ENCODE measurements at regions not wholly inside any gene's neighbourhood (a gene's known extent, or its start where the extent isn't known, plus 50 kb on each side); places are given as distances from the start of the nearest gene placed in this dataset.

DNA sequence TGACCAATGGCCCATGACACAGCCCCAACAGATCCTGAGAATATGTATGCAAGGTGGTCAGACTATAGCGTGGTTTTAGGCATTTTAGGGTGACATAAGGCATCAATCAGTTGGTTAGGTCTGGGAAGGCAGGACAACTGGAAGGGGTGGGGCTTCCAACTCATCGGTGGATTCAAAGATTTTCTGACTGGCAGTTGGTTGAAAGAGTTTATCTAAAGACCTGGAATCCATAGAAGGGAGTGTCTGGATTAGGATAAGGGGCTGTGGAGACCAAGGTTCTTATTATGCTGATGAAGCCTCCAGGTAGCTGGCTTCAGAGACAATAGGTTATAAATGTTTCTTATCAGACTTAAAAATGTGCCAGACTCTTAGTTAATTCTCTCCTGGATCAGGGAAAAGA lies 60.3 kb upstream of the CFAP46 start:
- Mint-ChIP-seq H3K4me3 (no peak overlapping the region), H3K27ac (no peak overlapping the region), H3K36me3 (peaks cover 1% of the 10 kb centered on the region), H3K9me3 (peaks cover 0 to 2% (median 0%) of the 10 kb centered on the region in 3 donors), H3K27me3 (peaks cover 7% of the 10 kb centered on the region), H3K4me1 (peaks cover 0 to 2% (median 0%) of the 10 kb centered on the region in 3 donors)

DNA sequence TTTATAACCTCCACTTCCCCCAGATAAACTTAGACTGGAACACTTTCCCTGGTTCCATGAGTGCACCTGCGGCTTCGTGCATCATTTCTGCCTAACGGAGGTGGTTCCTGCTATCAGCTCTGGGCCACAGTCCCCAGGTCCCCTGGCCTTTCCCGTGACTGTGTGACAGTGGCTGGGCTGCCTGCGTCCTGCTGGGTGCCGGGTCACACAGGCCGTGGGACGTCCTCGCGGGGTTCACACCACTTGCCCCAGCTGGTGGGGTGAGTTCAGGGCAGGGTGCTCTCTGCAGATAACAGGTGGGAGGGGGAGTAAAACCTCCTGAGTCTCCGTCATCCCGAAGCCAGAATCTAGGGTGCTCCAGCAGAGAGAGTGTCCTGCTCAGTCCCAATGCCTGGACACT lies 58.7 kb upstream of the CFAP46 start:
- Mint-ChIP-seq H3K27ac (no peak overlapping the region), H3K36me3 (peaks cover 1% of the 10 kb centered on the region), H3K27me3 (peaks cover 6% of the 10 kb centered on the region), H3K9me3 (peaks cover 0 to 2% (median 0%) of the 10 kb centered on the region in 3 donors), H3K4me3 (no peak overlapping the region), H3K4me1 (peaks cover 0 to 2% (median 0%) of the 10 kb centered on the region in 3 donors)

GRCh38 chr10:133000648-133001047 lies 58.3 kb upstream of the CFAP46 start:
- peaks cover 1% of the 10 kb centered on the region for H3K36me3 Mint-ChIP-seq
- no peak overlapping the region for H3K4me3 Mint-ChIP-seq
- H3K27ac Mint-ChIP-seq: no peak overlapping the region
- H3K27me3 Mint-ChIP-seq: peaks cover 6% of the 10 kb centered on the region
- H3K9me3 Mint-ChIP-seq: peaks cover 0 to 2% (median 0%) of the 10 kb centered on the region in 3 donors
- H3K4me1 Mint-ChIP-seq: peaks cover 0 to 2% (median 0%) of the 10 kb centered on the region in 3 donors

DNA sequence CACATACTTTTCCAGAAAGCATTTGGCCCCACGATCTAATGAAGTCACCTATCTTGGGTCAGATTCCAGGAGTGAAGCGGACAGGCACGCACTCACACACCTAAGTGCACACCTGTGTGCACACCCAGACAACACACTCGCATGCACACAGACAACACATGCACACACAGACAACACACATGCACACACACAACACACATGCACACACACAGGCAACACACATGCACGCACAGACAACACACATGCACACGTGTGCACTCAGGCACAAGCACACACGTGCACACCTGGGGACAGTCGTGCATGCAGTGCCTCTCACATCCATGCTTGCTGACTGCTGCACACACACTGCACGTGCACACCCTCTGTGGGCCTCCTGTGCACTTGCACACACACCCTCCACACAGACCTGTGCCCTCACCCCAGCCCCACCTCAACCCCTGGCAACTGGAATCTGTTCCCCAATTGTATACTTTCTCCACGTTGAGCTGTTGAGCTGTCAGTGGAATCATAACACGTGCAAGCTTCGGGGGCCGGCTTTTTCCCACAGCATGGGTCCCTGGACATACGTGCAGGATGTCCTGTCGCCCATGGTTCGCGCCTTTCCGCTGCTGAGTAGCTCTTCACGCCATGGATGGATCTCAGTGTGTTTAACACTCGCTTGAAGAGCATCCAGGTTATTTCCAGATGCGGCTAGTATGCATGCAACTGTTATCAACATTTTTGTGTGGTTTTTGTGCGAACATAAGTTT lies 55.3 kb upstream of the CFAP46 start:
- peaks cover 0 to 2% (median 0%) of the 10 kb centered on the region in 3 donors for H3K4me1 Mint-ChIP-seq
- no peak overlapping the region for H3K4me3 Mint-ChIP-seq
- H3K27ac Mint-ChIP-seq: no peak overlapping the region
- H3K9me3 Mint-ChIP-seq: peaks cover 0 to 2% (median 0%) of the 10 kb centered on the region in 3 donors
- H3K27me3 Mint-ChIP-seq: peaks cover 6% of the 10 kb centered on the region
- H3K36me3 Mint-ChIP-seq: peaks cover 1% of the 10 kb centered on the region

DNA sequence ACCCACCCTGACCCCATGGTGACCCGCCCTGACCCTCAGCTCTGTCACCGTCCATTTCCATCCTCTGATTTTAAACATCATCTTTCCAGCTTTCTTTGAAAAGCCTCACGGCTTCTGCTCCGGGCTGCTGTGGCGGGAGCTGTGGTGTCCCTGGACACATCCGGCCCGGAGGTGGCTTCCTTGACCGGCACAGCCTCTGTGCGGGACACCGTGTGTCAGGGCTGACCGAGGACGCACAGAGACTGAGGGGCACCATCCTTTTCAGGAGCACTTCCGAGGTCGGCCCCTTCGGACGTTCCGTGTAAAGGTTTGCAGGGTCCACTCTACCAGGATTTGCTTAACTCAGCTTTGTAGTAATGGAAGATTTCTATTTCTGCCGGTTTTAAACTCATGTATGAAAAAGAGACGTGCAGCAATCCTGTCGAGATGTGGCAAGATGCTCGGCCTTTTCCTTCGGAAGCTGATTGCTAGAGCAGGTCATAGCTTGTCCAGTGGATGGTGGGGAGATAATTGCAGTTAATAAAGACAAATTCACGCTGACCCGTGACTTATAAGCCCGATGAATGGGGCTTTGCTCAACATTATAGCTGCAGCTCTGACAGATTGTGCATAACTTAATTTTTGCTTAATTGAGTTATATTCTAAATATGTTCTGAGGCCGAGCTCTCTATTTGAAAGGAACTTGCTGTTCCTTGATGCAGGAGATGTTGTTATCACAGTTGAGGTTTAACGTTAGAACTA lies 54.4 kb upstream of the CFAP46 start:
- H3K9me3 Mint-ChIP-seq: peaks cover 0 to 2% (median 0%) of the 10 kb centered on the region in 3 donors
- H3K27me3 Mint-ChIP-seq: peaks cover 6% of the 10 kb centered on the region
- H3K27ac Mint-ChIP-seq: no peak overlapping the region
- peaks cover 0 to 2% (median 0%) of the 10 kb centered on the region in 3 donors for H3K4me1 Mint-ChIP-seq
- peak overlapping the region in 1 of 4 donors; percentile 82 for H3K4me3 Mint-ChIP-seq
- H3K36me3 Mint-ChIP-seq: peaks cover 1% of the 10 kb centered on the region

DNA sequence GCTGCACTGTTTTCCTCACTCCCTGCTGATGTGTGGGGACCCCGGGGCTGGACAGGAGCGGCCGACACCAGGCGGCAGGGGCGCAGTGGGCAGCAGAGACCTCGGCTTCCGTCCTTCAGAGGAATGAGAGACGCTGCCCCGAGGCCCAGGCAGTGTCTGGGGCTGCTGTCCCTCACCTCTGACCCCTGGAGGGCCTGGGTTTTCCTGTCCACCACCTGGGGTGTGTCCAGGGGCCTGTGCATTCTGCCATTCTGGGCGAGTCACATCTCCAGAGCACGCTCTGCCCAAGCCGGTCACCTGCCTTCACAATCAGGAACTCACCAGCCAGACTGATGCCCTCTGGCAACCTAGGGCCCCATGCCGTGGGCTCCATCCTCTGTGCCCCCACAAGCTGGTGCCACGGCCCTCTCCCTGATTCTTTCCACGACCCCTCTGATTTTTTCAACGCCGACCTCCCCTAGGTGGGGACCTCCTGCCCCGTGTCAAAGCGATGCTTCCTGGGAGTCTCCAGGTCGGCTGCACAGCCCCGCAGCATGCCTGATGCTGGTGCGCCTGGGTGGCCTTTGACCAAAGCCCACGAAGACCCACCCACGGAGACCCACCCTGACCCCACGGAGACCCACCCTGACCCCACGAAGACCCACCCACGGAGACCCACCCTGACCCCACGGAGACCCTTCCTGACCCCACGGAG lies 53.7 kb upstream of the CFAP46 start:
- no peaks in the 10 kb centered on the region for H3K4me1 Mint-ChIP-seq
- H3K4me3 Mint-ChIP-seq: no peak overlapping the region
- H3K27ac Mint-ChIP-seq: no peak overlapping the region
- H3K27me3 Mint-ChIP-seq: peaks cover 5% of the 10 kb centered on the region
- H3K36me3 Mint-ChIP-seq: peaks cover 1% of the 10 kb centered on the region
- peaks cover 0 to 2% (median 0%) of the 10 kb centered on the region in 3 donors for H3K9me3 Mint-ChIP-seq

DNA sequence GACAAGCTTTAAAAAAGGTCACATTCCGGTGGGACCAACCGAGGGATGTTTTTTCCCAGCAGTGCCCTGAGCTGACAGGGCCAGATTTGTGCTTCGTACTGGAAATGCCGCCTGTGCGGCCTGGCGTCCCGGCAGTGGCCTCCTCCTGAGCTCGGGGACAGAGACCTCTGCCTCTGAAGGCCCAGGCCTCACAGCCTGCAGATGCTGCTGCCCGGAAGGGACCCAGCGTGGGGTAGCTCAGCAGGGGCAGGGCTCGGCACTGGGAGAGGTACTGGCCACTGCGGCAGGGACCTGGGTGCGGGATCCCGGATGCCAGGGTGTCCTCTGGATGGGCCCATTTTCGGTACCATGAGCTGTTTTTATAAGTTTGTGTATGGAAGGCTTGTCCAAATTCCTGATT lies 52.4 kb upstream of the CFAP46 start:
- H3K36me3 Mint-ChIP-seq: peaks cover 1% of the 10 kb centered on the region
- H3K4me1 Mint-ChIP-seq: peaks cover 0 to 1% (median 0%) of the 10 kb centered on the region in 3 donors
- H3K27me3 Mint-ChIP-seq: peaks cover 1% of the 10 kb centered on the region
- H3K27ac Mint-ChIP-seq: no peak overlapping the region
- H3K9me3 Mint-ChIP-seq: peaks cover 0 to 2% (median 0%) of the 10 kb centered on the region in 3 donors
- H3K4me3 Mint-ChIP-seq: no peak overlapping the region

DNA sequence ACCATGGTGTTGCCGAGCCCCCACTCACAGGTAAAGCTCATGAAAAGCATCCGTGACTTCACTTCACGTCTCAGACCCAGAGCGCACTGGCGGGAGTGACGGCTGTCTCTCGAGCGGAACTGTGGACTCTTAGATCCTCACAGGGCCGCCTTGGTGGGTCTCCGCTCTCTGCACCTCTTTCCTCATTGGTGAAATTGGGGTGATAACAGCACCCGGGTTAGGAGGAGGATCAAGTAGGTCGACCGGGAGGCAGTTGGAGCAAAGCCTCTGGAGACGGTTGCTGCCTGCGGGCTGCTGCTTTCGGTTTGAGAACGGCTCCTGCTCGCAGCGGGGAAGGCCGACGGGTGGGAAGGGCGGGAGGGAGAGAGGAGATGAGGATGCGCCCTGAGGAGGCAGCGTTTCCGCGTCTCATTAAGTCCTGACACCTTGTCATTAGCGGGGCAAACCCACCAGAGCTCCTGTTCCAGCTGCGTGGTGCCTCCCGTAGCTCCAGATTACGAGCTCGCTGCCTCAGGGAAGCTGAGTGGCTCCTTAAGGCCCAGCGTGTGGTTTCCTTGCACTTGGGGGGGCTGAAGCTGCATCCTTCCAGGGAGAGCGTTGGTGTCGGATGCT lies 51.9 kb upstream of the CFAP46 start:
- Mint-ChIP-seq H3K4me3 (no peak overlapping the region), H3K4me1 (peaks cover 0 to 1% (median 0%) of the 10 kb centered on the region in 3 donors), H3K36me3 (no peaks in the 10 kb centered on the region), H3K27ac (no peak overlapping the region), H3K9me3 (no peaks in the 10 kb centered on the region), H3K27me3 (peaks cover 1% of the 10 kb centered on the region)

DNA sequence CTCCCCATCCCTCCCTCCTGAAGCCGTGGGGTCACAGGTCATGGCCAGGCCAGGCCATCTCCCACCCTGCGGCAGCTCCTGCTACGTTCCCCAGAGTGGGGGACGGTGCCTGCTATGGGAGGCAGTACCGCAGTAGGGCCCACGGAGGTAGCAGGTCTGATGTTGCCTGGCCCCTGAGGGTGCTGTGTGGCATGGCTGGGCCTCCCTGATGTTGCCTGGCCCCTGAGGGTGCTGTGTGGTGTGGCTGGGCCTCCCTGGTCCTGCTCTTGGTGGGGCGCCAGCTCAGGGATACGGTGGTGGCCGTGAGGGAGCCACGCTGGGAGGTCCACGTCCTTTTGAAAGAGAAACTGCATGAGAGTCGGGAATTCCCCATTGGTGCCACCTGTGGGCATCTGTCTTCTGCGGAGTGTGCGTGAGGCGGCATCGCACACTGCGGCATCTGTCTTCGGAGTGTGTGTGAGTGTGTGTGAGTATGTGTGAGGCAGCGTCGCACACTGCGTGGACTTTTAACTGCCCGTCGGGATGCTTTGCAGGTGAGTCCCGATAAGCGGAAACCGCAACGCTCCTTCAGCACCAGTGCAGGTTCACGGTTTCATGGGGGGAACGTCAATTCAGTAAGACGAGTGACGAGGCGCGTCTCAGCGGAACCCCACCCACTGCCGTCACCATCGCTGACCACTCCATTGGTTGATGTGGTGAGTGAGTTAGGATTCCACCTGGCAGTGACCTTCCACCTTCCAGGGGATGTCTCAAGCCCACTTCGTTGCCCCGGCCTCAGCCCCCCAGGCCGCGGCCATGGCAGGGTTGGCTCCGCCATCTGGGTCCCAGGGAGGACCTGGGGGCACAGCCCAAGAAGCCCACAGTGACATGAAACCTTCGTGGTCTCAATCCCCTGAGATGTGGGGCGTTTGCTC lies 51.2 kb upstream of the CFAP46 start:
- H3K9me3 Mint-ChIP-seq: no peaks in the 10 kb centered on the region
- no peak overlapping the region for H3K27ac Mint-ChIP-seq
- H3K4me1 Mint-ChIP-seq: peaks cover 0 to 1% (median 0%) of the 10 kb centered on the region in 3 donors
- H3K36me3 Mint-ChIP-seq: no peaks in the 10 kb centered on the region
- H3K4me3 Mint-ChIP-seq: peak overlapping the region in 1 of 4 donors; percentile 47
- H3K27me3 Mint-ChIP-seq: peaks cover 1% of the 10 kb centered on the region

DNA sequence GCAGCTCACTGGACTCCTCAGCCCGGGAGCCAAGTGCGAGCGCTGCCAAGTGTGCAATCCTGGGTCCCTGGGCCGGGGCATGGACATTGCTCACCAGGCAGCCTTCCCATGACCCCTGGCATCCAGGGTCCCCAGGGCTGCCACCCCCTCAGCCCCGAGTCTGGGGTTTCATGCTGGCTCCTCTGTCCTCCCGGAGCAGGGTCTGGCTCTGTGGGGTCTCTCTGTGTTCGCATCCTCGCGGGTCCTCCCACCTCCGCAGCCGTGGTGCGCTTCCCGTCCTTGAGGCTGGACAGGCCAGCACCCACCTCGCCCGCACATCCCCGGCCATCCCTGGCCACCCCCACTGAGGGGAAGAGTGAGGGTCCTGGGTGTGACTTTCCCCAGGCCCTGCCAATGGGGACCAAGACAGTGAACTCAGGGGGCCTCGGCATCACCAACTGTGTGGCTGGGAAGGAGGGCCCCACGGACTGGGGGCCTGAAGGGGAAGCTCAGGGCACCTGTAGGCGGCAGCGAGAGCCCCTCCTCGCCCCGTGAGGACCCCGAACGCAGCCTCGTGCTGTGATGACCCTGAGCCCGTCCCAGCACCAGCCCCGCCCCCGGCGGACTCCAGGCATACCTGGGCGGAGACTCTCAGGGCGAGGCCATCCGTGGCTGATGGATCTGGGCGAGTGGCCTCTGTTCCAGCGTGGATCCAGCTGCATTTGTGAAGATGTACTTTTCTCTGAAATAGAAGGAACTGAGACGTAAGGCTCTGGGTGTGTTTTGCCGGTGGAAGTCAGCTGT lies 50.3 kb upstream of the CFAP46 start:
- no peak overlapping the region for H3K27ac Mint-ChIP-seq
- H3K27me3 Mint-ChIP-seq: peaks cover 1% of the 10 kb centered on the region
- H3K9me3 Mint-ChIP-seq: no peaks in the 10 kb centered on the region
- H3K36me3 Mint-ChIP-seq: no peaks in the 10 kb centered on the region
- H3K4me1 Mint-ChIP-seq: peaks cover 0 to 1% (median 0%) of the 10 kb centered on the region in 3 donors
- no peak overlapping the region for H3K4me3 Mint-ChIP-seq
